GM12875 (cell line): ENCODE measurements at regions not wholly inside any gene's neighbourhood (a gene's known extent, or its start where the extent isn't known, plus 50 kb on each side); places are given as distances from the start of the nearest gene placed in this dataset.
"Not testable (repeated sequence)": the region's sequence is repeated elsewhere in the genome, so short reads cannot be mapped to it uniquely, and the experiment has no call there.

Source experiments
- H3K4me3 ChIP-seq: one replicate; pipeline ENCODE4 v1.5.1; 2011; ENCODE audit warnings: low read depth, low read length, control low read depth
- CTCF ChIP-seq: IDR thresholded peaks from 2 replicates; pipeline ENCODE4 v1.5.1; 2011; ENCODE audit warnings: low read depth, mild to moderate bottlenecking, control low read depth, inconsistent platforms, low read length, moderate library complexity, borderline replicate concordance; ENCODE audit not compliant: insufficient read depth

GRCh38 chr14:98919434-98919833 lies 352.6 kb downstream of the BCL11B start:
- H3K4me3 ChIP-seq, result no peak overlapping the region
- TF ChIP-seq CTCF, result no peak

- H3K4me3 ChIP-seq, result not testable (repeated sequence)
These were observed 350.7 kb downstream of the BCL11B start for GRCh38 chr14:98921306-98921705.

- TF ChIP-seq CTCF, result no peak
These were observed 348.4 kb downstream of the BCL11B start for GRCh38 chr14:98923596-98923995.

GRCh38 chr14:98924046-98924445 lies 348.0 kb downstream of the BCL11B start:
- no peak overlapping the region for H3K4me3 ChIP-seq
- TF ChIP-seq CTCF, result no peak

More at GRCh38 chr14:98923596-98923995, 348.4 kb downstream of the BCL11B start:
- no peak overlapping the region for H3K4me3 ChIP-seq

- H3K4me3 ChIP-seq, result no peak overlapping the region
- TF ChIP-seq CTCF, result no peak
These were observed 346.5 kb downstream of the BCL11B start for GRCh38 chr14:98925354-98926040.

- no peak overlapping the region for H3K4me3 ChIP-seq
- TF ChIP-seq CTCF, result no peak
These were observed 345.9 kb downstream of the BCL11B start for GRCh38 chr14:98926146-98926545.

- TF ChIP-seq CTCF, result no peak
- H3K4me3 ChIP-seq, result no peak overlapping the region
These were observed 345.2 kb downstream of the BCL11B start for GRCh38 chr14:98926801-98927200.
